Endothelial cell of umbilical vein (primary cell): ENCODE measurements at regions not wholly inside any gene's neighbourhood (a gene's known extent, or its start where the extent isn't known, plus 50 kb on each side); places are given as distances from the start of the nearest gene placed in this dataset.
A peak's percentile ranks its signal among the peaks of the same experiment; 100 is the strongest.

Source experiments
- BruUV-seq: library from RNA; stranded (reverse); fragments of 400-500 nt; replicated peaks from 2 replicates; lab custom pipeline; 2021; lab: Mats Ljungman, UMichigan
- CTCF ChIA-PET: fragments of 300-600, 350-600 bp; sonication (Branson Sonifier 250); formaldehyde crosslinking; loops from one replicate; lab custom pipeline; 2021; ENCODE audit warnings: antibody characterized with exemption, inconsistent platforms; lab: Charles Lee
- POLR2A ChIA-PET: fragments of 300-600, 350-600 bp; sonication (Branson Sonifier 250); formaldehyde crosslinking; loops from one replicate; lab custom pipeline; 2021; ENCODE audit warnings: antibody characterized with exemption, inconsistent platforms; lab: Charles Lee
- DNase-seq: peaks from one replicate; pipeline ENCODE4 v3.0.0-alpha.2; 2011; ENCODE audit warnings: low read depth, low spot score
- FAIRE-seq: peaks from 2 replicates; lab custom pipeline; 2011; peaks lifted over from hg19 to GRCh38; lab: Jason Lieb, UNC
- H2AFZ ChIP-seq: 2 replicates; pipeline ENCODE4 v1.6.0; 2012; ENCODE audit warnings: low read depth, low read length, control low read depth, inconsistent platforms
- H3K27ac ChIP-seq: 2 replicates; pipeline ENCODE4 v1.5.1; 2011; ENCODE audit warnings: low read depth, mild to moderate bottlenecking, control low read depth, low read length, moderate library complexity; ENCODE audit not compliant: insufficient read depth
- H3K27me3 ChIP-seq, 2 experiments: 2 replicates each; pipeline versions ENCODE4 v1.6.0 to v1.6.1; 2011; ENCODE audit warnings: low read length in 2 of 2, mixed read lengths in 1 of 2; ENCODE audit not compliant: control insufficient read depth in 2 of 2, insufficient read depth in 2 of 2
- H3K36me3 ChIP-seq, 2 experiments: 2 replicates in 1 of 2; 3 replicates in 1 of 2; pipeline ENCODE4 v1.5.1; 2011; ENCODE audit warnings: low read length in 2 of 2, mild to moderate bottlenecking in 1 of 2, moderate library complexity in 1 of 2; ENCODE audit not compliant: control insufficient read depth in 2 of 2, insufficient read depth in 2 of 2; ENCODE audit errors: extremely low read depth in 1 of 2
- H3K4me1 ChIP-seq: 3 replicates; pipeline ENCODE4 v1.5.1; 2011; ENCODE audit warnings: mild to moderate bottlenecking, low read length; ENCODE audit not compliant: control insufficient read depth, insufficient read depth; ENCODE audit errors: extremely low read depth
- H3K4me2 ChIP-seq: 2 replicates; pipeline ENCODE4 v1.6.1; 2011; ENCODE audit warnings: low read length, control low read depth, mixed read lengths; ENCODE audit not compliant: insufficient read depth
- H3K4me3 ChIP-seq, 3 experiments: fragments of 200-600 bp in 1 of 3; sonication (generic), shearing (Covaris generic) in 1 of 3; replicated peaks in 1 of 3; 2 replicates each; pipeline ENCODE4 v1.5.1; 2011 to 2016; ENCODE audit warnings: control low read depth in 3 of 3, low read length in 3 of 3, mild to moderate bottlenecking in 2 of 3, inconsistent platforms in 1 of 3, low read depth in 1 of 3, moderate library complexity in 1 of 3; ENCODE audit not compliant: insufficient read depth in 1 of 3
- H3K79me2 ChIP-seq: 2 replicates; pipeline ENCODE4 v1.6.0; 2012; ENCODE audit warnings: low read length, inconsistent platforms; ENCODE audit not compliant: control insufficient read depth, insufficient read depth
- H3K9ac ChIP-seq: replicated peaks from 2 replicates; pipeline ENCODE3; 2011; ENCODE audit warnings: low read length, control low read depth; ENCODE audit not compliant: insufficient read depth; ENCODE audit errors: extremely low read depth
- H3K9me1 ChIP-seq: replicated peaks from 3 replicates; pipeline ENCODE4 v1.6.0; 2011; ENCODE audit warnings: mild to moderate bottlenecking, low read length; ENCODE audit not compliant: control insufficient read depth, insufficient read depth; ENCODE audit errors: extremely low read depth
- H3K9me3 ChIP-seq: replicated peaks from 2 replicates; pipeline ENCODE4 v1.5.1; 2012; ENCODE audit warnings: low read length, inconsistent platforms; ENCODE audit not compliant: control insufficient read depth, insufficient read depth
- H4K20me1 ChIP-seq: replicated peaks from 2 replicates; pipeline ENCODE3; 2011; ENCODE audit warnings: mild to moderate bottlenecking, low read length; ENCODE audit not compliant: control insufficient read depth, insufficient read depth; ENCODE audit errors: extremely low read depth
- CTCF ChIP-seq, 2 donors: IDR thresholded peaks; 1 replicate in 1 of 2; 2 replicates in 1 of 2; pipeline ENCODE4 v1.5.1; 2011; ENCODE audit warnings: low read length in 2 of 2, mild to moderate bottlenecking in 2 of 2, moderate library complexity in 2 of 2, control low read depth in 1 of 2, inconsistent platforms in 1 of 2, low read depth in 1 of 2; ENCODE audit not compliant: insufficient read depth in 1 of 2; ENCODE audit errors: extremely low read depth in 1 of 2
- EZH2 ChIP-seq: IDR thresholded peaks from 2 replicates; pipeline ENCODE4 v1.6.1; 2012; ENCODE audit warnings: borderline replicate concordance, low read depth, mild to moderate bottlenecking, moderate library complexity, low read length, inconsistent platforms; ENCODE audit not compliant: severe bottlenecking
- FOS ChIP-seq: IDR thresholded peaks from 2 replicates; pipeline ENCODE4 v1.6.1; 2011; ENCODE audit warnings: mild to moderate bottlenecking, low read length, moderate library complexity, borderline replicate concordance; ENCODE audit not compliant: insufficient read depth
- GATA2 ChIP-seq: IDR thresholded peaks from 2 replicates; pipeline ENCODE4 v1.7.0; 2011; ENCODE audit warnings: low read depth, mild to moderate bottlenecking, moderate library complexity, mixed read lengths, low read length; ENCODE audit not compliant: insufficient read length, insufficient read depth
- JUN ChIP-seq: IDR thresholded peaks from 2 replicates; pipeline ENCODE4 v1.6.1; 2011; ENCODE audit warnings: borderline replicate concordance, low read depth; ENCODE audit not compliant: insufficient read length, insufficient read depth
- MAX ChIP-seq: IDR thresholded peaks from 2 replicates; pipeline ENCODE4 v1.6.1; 2011; ENCODE audit not compliant: insufficient read depth, insufficient read length
- MYC ChIP-seq: IDR thresholded peaks from one replicate; pipeline ENCODE4 v1.6.1; 2011; ENCODE audit warnings: mild to moderate bottlenecking, low read depth, low read length
- POLR2A ChIP-seq: IDR thresholded peaks from 2 replicates; pipeline ENCODE4 v1.6.1; 2012; ENCODE audit warnings: low read depth, mild to moderate bottlenecking, control low read depth, low read length
- POLR2AphosphoS5 ChIP-seq: IDR thresholded peaks from 2 replicates; pipeline ENCODE4 v1.6.1; 2012; ENCODE audit warnings: low read depth, mild to moderate bottlenecking, control low read depth, low read length, moderate library complexity; ENCODE audit not compliant: insufficient read depth
- dilution Hi-C: fragments of 300-500 bp; cut with MboI; formaldehyde crosslinking; loops from one replicate; pipeline ENCODE4 v1.15.0; 2019; ENCODE audit warnings: low sequenced_read_pairs; ENCODE audit not compliant: extremely low pct_ligation_motif_present
- intact Hi-C: fragments of 100-400 bp; cut with micrococcal nuclease; formaldehyde crosslinking; loops from one replicate; pipeline ENCODE4 v1.10.0; 2022

GRCh38 chr4:167722487-167722808 lies 369.9 kb upstream of the ANXA10 start:
- FAIRE-seq: no peak
- Histone ChIP-seq H3K79me2 (no peaks in the 10 kb centered on the region), H3K4me2 (no peak overlapping the region), H3K27ac (no peak overlapping the region), H2AFZ (peak overlapping the region; percentile 77), H3K4me1 (no peaks in the 10 kb centered on the region), H3K27me3 (no peaks in the 10 kb centered on the region), H4K20me1 (no peaks in the 10 kb centered on the region), H3K9me3 (no peaks in the 10 kb centered on the region), H3K9ac (no peak overlapping the region), H3K4me3 (no peak overlapping the region), H3K9me1 (no peaks in the 10 kb centered on the region), H3K36me3 (no peaks in the 10 kb centered on the region)
- no peak for TF ChIP-seq JUN
- no peak for TF ChIP-seq FOS
- no peak for TF ChIP-seq MAX
- TF ChIP-seq GATA2: no peak
- no peak for TF ChIP-seq MYC
- no peak for TF ChIP-seq EZH2
- no peak for TF ChIP-seq CTCF (IDR thresholded peaks at IDR 0.05; ENCODE audit: extremely low read depth in 1 of 2, insufficient read depth in 1 of 2, low read depth in 1 of 2, low read length in 2 of 2)
- TF ChIP-seq POLR2AphosphoS5: no peak
- TF ChIP-seq POLR2A: no peak
- ChIA-PET CTCF (no interaction called here), POLR2A (no interaction called here)
- dilution Hi-C loops (no loop called here), intact Hi-C loops (no loop called here)
- BruUV-seq: no TSS peak
- DNase-seq: no peak
